HK-2 (cell line): ENCODE measurements at regions not wholly inside any gene's neighbourhood (a gene's known extent, or its start where the extent isn't known, plus 50 kb on each side); places are given as distances from the start of the nearest gene placed in this dataset.

Experiments used
- DNase-seq: peaks from one replicate; pipeline ENCODE4 v3.0.0-alpha.2; 2018; ENCODE audit not compliant: unreplicated experiment

DNA sequence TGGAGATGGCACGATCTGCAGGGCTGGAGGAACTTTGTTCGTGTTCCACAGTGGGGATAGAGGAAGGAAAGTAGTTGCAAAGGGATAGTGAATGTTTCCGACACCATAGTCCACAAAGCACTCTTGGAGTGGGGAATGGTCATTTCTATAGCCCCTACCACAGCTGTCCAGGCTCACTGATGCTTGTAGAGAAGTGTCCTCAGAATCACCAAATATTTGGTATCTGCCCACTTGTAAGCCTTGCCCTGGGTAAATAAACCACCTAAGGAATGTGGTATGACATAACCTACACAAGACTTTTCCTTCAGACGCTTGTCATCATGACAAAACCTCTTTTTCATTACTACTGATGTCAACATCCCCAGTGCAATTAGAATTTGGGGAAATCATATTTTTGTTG, 686.5 kb upstream of the ARGLU1 start:
- no peak for DNase-seq

DNA sequence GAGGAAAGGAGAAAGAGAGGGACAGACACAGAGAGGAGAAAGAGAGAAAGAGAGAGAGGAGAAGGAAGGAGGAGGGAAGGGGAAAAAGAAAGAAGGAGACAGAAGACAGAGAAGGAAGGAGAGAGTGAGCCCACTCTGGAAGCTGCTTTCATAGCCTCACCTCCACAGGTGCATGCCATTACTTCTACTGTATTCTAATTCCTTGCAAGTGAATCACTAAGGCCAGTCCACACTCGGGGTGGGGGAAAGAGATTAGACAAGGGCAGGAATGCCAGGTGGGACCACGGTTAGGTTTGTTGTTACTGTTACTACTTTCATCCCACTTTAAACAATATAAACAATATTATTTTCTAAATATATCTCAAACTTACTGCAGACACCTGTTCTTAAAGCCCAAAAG, 684.5 kb upstream of the ARGLU1 start:
- no peak for DNase-seq

DNA sequence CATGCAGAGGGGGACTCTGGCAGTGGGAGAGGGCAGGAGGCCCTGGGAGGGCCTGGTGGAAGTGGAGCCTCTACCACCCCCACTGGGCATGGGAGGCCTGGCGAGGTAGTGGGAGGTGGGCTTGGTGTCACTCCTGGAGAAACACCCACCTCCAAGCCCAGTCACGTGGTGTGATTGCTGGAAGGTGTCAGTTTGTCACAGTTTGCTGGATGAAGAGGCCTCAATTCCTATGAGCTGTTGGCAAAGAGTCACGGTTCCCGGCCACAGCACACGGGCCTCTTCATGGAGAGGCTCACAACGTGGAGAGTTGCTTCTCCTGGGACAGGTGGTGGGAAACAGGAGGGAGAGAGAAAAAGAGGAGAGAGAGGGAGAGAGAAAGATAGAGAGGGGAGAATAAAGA, 684.1 kb upstream of the ARGLU1 start:
- no peak for DNase-seq

GRCh38 chr13:107251341-107251740, 683.4 kb upstream of the ARGLU1 start:
- no peak for DNase-seq

GRCh38 chr13:107250628-107251027, 682.7 kb upstream of the ARGLU1 start:
- DNase-seq = no peak

DNA sequence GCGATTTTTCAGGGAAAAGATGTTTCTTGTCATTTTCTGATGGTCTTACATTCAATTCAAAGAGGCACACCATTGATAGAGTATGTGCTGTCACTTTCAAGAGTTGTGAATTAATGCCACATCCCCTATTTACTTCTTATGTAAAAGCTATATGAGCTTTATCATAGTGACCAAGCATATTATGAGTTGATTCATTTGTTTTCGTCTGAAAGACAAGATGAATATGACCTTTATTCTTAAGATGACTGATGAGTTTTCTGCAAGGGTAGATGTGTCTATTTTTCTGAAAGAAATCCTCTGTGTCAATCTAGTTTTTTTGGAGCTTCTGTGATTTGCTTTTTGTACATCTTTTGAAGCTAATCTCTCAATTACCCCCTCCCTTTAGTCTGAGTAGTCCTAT, 676.3 kb upstream of the ARGLU1 start:
- DNase-seq = no peak

DNA sequence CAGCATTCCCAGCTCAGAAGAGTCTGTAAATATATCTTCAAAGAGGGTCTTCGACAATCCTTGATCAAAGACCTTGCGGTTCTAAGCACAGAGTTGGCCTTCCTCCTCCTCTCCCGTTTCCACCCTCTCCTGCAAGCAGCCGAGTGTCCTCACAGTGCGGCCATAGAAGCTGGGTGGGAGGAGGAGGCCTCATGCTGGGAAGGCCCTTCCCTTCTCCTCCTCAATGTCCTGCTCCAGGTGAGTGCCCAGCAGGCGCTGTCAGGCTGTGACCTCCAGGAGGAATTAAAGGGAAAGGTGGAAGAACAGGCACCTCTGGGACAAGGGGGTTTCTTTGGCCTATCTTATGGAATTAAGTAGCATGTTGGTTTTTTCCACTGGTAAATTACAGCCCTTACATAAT, 674.2 kb upstream of the ARGLU1 start:
- DNase-seq = no peak

DNA sequence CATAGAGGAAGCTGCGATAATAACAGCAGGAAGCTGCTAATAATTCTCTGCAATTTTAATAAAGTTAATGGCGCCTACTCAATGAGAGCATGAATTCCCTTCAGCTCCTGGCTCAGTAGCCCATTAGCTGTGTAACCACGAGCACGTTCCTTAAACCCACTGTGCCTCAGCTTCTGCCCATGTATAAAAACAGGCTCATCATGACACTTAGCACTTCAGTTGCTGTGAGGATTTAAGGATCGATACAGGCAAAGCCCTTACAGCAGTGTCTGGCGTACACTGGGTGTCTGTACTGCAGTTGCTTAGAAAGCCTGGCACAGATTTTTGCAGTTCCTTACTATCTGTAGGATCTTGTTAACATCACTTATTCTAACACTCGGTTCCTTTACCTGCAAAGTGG, 673.4 kb upstream of the ARGLU1 start:
- DNase-seq = no peak

DNA sequence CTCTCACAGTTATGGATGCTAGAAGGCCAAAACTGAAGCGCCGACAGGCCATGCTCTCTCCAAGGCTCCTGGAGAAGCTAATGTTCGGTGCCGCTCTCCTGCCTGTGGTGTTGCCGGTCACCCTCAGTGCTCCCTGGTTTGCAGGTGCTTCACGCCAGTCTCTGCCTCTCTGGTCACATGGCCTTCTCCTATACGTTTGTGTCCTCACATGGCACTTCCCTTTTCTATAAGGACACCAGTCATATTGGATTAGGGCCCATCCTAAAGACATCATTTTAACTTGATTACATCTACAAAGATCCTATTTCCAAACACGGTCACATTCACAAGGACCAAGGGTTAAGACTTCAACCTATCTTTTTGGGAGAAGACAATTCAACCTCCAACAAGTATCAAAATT, 671.3 kb upstream of the ARGLU1 start:
- no peak for DNase-seq

DNA sequence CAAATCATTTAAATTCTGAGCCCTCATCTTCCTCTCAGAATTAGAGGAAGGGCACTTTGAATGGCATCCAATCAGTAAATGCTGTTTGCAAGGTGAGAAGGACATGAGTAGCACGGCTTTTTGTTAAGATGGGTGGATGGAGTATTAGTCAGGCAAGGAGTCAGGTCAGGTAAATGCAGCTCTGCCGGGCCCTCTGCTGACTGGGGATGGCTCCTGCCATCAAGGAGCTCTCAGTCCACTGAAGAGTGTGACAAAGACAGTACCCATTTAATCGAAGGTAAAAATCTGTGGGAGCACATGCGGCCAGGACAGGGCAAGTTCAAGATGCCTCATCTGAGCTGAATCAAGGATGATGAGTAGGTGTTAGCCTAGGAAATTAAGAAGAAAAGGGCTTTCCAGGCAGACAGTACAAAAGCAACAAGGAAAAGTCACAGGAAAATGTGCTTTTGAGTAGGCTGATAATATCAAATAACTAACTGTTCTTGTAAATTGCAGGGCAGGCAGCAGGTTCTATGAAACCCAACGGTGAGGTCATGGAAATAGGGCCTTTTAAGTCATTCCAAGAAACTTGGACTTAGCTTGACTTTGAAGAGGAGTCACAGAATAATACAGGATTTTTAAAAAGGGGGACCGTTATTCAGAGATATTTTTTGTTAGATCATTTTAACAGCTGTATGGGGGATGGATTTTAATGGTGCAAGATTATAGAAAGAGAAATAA, 670.5 kb upstream of the ARGLU1 start:
- DNase-seq = no peak

GRCh38 chr13:107234319-107235073, 666.6 kb upstream of the ARGLU1 start:
- DNase-seq = no peak

GRCh38 chr13:107233541-107233940, 665.6 kb upstream of the ARGLU1 start:
- no peak for DNase-seq

GRCh38 chr13:107231944-107232343, 664.0 kb upstream of the ARGLU1 start:
- no peak for DNase-seq

GRCh38 chr13:107223867-107224266, 655.9 kb upstream of the ARGLU1 start:
- no peak for DNase-seq

GRCh38 chr13:107222597-107222996, 654.7 kb upstream of the ARGLU1 start:
- DNase-seq = no peak

DNA sequence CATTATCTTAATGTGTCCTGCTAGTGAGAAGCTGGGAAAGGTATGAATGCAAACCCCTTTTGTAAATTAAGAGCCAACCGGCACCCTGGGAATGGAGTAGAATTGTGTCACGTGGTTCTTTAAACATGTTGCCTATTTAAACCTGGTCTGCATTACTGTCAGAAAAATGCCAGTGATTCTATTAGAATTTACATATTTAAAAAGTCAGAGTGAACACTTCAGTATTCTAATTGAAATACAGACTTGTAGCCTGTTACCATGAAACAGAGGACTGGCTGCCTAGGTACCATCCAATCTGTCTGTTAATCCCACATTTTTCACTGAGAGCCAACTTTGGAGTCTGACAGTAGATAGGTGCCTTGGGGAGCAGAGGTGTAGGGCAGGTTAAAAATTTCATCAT, 652.3 kb upstream of the ARGLU1 start:
- DNase-seq = no peak

DNA sequence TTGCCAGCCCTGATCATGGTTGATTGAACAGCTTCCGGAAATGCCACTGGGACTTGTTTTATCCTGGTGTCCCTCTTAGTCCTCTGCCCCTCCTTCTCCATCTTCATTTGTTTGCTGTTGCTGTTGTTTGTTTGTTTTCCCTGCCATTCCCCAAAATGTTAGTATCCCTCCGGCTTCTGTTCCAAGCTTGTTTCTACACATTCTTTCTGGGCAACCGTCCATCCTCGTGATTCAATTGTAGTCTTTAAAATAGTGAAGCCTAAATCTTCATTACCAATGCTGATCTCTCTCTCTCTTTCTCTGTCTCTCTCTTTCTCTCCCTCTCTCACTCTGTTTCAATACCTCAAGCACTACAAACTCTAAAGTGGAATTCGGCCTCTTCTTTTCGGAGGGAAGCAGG, 649.3 kb upstream of the ARGLU1 start:
- DNase-seq = no peak

GRCh38 chr13:107216046-107216755, 648.3 kb upstream of the ARGLU1 start:
- no peak for DNase-seq

DNA sequence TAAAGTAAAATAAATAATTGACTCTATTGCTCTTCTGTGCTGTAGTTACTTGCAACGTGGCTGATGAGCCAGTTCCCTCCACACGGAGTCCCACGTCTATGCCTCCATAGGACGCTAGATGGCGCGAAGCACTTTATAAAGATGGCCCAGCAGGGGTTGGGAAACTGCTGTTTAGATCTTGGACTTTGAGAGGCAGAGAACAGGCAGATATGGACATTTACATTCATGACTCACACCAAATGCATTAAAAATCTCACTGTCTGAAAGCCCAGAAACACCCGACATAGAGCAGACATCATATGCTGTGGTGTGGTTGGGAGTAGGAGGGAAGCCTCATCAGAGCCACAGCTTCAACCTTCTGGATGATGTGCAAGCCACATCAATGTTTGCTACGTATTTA, 643.1 kb upstream of the ARGLU1 start:
- peak; percentile 63 for DNase-seq

DNA sequence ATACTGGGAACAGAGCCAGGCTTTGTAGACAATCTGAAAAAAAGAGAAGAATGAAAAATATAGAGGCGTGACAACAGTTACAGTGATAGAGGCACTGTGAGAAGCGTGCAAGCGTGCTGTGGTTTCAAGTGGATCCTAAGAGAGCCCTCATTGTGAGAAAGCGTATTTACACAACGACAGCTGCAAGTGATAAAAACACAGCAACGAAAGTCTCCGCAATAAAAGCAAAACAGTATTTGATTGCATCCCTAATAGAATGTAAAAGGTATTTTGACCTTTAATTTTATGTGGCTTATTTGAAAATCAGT, 642.7 kb upstream of the ARGLU1 start:
- DNase-seq = no peak

DNA sequence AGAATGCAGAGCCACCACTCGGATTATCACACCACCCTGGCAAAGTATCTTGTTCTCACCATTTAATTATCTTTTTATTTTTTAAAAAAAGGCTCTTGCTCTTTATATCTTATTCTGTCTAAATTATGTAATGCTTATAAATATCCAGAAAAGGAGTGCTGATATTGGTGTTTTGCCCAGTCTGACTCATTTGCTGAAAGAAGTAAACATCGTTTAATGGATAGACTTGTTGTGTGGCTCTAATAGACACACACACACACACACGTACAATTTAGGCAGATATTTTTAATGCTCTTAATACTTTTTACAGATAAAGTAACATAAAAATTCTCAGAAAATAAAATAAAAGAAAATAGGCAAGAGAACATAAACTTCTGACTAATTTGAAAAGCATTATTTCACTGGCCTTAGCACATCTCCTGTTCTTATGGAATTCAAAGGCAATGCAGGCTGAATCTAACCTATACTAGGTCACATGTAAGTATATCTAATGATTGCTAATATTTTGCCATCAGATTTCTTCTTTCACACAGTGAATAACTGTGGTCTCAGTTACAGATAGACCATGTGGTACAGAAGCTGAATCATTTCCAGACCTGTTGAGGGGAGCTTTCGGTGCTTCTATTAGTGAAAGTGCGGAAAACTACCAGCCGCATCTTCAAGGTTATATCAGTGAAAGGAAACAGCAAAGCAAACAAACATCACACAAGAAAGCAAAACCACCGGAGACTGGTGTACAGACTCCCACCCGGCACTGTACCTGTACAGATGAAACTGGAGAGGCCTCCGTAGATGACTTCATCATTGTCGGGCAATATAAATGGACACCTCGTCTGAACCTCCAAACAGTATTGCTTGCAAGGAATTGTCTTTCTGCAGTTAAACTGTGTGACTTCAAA, 642.1 kb upstream of the ARGLU1 start:
- DNase-seq = no peak

- DNase-seq = no peak
These were observed 641.0 kb upstream of the ARGLU1 start for GRCh38 chr13:107208889-107209288.
